ENCODE measurements at regions not wholly inside any gene's neighbourhood (a gene's known extent, or its start where the extent isn't known, plus 50 kb on each side); places are given as distances from the start of the nearest gene placed in this dataset.

DNA sequence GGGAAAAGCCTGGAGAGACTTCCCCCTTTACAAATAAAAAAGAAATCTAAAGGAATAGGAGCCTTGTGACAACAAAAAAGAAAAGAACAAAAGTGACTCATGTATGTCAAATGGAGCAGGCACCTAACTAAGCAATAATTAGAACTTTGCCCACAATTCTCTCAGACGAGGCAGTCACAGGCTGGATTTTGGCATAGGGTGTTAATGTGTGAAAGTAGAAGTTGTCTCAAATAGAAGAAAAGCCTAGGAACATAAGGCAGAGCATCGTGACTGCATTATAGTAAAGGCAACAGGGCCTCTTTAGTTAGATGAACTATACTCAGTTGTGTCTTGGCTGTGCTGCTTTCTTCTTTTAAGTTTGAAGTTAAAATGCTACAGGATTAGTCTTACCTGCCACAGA is 219.9 kb upstream of the TMEM161B start:
- TF ChIP-seq, protein P1, sequence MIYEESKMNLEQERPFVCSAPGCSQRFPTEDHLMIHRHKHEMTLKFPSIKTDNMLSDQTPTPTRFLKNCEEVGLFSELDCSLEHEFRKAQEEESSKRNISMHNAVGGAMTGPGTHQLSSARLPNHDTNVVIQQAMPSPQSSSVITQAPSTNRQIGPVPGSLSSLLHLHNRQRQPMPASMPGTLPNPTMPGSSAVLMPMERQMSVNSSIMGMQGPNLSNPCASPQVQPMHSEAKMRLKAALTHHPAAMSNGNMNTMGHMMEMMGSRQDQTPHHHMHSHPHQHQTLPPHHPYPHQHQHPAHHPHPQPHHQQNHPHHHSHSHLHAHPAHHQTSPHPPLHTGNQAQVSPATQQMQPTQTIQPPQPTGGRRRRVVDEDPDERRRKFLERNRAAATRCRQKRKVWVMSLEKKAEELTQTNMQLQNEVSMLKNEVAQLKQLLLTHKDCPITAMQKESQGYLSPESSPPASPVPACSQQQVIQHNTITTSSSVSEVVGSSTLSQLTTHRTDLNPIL (CRISPR knock-in tag; IDR thresholded peaks at IDR 0.05; ENCODE audit: low read depth), result no peak
- no peak for TF ChIP-seq CSDC2 (CRISPR knock-in tag; IDR thresholded peaks at IDR 0.05)
- TF ChIP-seq BACH2 (CRISPR knock-in tag; IDR thresholded peaks at IDR 0.05; ENCODE audit: borderline replicate concordance), result no peak
- no peak for TF ChIP-seq ZNF8 (CRISPR knock-in tag; IDR thresholded peaks at IDR 0.05)
- TF ChIP-seq, protein P2, sequence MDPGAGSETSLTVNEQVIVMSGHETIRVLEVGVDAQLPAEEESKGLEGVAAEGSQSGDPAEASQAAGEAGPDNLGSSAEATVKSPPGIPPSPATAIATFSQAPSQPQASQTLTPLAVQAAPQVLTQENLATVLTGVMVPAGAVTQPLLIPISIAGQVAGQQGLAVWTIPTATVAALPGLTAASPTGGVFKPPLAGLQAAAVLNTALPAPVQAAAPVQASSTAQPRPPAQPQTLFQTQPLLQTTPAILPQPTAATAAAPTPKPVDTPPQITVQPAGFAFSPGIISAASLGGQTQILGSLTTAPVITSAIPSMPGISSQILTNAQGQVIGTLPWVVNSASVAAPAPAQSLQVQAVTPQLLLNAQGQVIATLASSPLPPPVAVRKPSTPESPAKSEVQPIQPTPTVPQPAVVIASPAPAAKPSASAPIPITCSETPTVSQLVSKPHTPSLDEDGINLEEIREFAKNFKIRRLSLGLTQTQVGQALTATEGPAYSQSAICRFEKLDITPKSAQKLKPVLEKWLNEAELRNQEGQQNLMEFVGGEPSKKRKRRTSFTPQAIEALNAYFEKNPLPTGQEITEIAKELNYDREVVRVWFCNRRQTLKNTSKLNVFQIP (CRISPR knock-in tag; IDR thresholded peaks at IDR 0.05; ENCODE audit: borderline replicate concordance, low read depth), result no peak
- TF ChIP-seq, protein P3, sequence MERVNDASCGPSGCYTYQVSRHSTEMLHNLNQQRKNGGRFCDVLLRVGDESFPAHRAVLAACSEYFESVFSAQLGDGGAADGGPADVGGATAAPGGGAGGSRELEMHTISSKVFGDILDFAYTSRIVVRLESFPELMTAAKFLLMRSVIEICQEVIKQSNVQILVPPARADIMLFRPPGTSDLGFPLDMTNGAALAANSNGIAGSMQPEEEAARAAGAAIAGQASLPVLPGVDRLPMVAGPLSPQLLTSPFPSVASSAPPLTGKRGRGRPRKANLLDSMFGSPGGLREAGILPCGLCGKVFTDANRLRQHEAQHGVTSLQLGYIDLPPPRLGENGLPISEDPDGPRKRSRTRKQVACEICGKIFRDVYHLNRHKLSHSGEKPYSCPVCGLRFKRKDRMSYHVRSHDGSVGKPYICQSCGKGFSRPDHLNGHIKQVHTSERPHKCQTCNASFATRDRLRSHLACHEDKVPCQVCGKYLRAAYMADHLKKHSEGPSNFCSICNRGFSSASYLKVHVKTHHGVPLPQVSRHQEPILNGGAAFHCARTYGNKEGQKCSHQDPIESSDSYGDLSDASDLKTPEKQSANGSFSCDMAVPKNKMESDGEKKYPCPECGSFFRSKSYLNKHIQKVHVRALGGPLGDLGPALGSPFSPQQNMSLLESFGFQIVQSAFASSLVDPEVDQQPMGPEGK (CRISPR knock-in tag; IDR thresholded peaks at IDR 0.05; ENCODE audit: borderline replicate concordance), result no peak
- no peak for TF ChIP-seq SNAI2 (CRISPR knock-in tag; IDR thresholded peaks at IDR 0.05)
- no peak for TF ChIP-seq ESRRG (CRISPR knock-in tag; IDR thresholded peaks at IDR 0.05)
- TF ChIP-seq, protein P4, sequence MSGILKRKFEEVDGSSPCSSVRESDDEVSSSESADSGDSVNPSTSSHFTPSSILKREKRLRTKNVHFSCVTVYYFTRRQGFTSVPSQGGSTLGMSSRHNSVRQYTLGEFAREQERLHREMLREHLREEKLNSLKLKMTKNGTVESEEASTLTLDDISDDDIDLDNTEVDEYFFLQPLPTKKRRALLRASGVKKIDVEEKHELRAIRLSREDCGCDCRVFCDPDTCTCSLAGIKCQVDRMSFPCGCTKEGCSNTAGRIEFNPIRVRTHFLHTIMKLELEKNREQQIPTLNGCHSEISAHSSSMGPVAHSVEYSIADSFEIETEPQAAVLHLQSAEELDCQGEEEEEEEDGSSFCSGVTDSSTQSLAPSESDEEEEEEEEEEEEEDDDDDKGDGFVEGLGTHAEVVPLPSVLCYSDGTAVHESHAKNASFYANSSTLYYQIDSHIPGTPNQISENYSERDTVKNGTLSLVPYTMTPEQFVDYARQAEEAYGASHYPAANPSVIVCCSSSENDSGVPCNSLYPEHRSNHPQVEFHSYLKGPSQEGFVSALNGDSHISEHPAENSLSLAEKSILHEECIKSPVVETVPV (CRISPR knock-in tag; IDR thresholded peaks at IDR 0.05), result no peak
